Panc1 (cell line): ENCODE measurements at regions not wholly inside any gene's neighbourhood (a gene's known extent, or its start where the extent isn't known, plus 50 kb on each side); places are given as distances from the start of the nearest gene placed in this dataset.

Experiments
- ATAC-seq: fragments of 200-7000 bp; cut with Tn5 transposase; 2 replicates; pipeline ENCODE4 v1.9.1; 2020; ENCODE audit warnings: mild to moderate bottlenecking, moderate library complexity
- BruUV-seq: library from RNA; stranded (reverse); fragments of 400-500 nt; replicated peaks from 2 replicates; lab custom pipeline; 2021; lab: Mats Ljungman, UMichigan
- CTCF ChIA-PET: fragments of 300-600 bp; sonication (Branson Sonifier 250); formaldehyde crosslinking; loops from one replicate; lab custom pipeline; 2022; ENCODE audit warnings: antibody characterized with exemption; lab: Charles Lee
- POLR2A ChIA-PET: fragments of 300-600 bp; sonication (Branson Sonifier 250); formaldehyde crosslinking; loops from one replicate; lab custom pipeline; 2022; ENCODE audit warnings: antibody characterized with exemption; lab: Charles Lee
- DNase-seq: peaks from one replicate; pipeline ENCODE4 v3.0.0-alpha.2; 2010; ENCODE audit warnings: low read depth, low spot score
- H3K27ac ChIP-seq: 2 replicates; pipeline ENCODE4 v1.5.1; 2011; ENCODE audit warnings: mild to moderate bottlenecking, low read length, inconsistent platforms
- H3K27me3 ChIP-seq: fragments of 200-500 bp; sonication (Bioruptor generic); 2 replicates; pipeline ENCODE4 v1.6.0; 2014; ENCODE audit warnings: low read length, inconsistent platforms; ENCODE audit not compliant: control insufficient read depth, insufficient read depth
- H3K36me3 ChIP-seq: fragments of 200-500 bp; sonication (Bioruptor generic); 2 replicates; pipeline ENCODE4 v1.5.1; 2014; ENCODE audit warnings: inconsistent platforms, mild to moderate bottlenecking, low read length, moderate library complexity; ENCODE audit not compliant: control insufficient read depth, insufficient read depth
- H3K4me1 ChIP-seq: 2 replicates; pipeline ENCODE4 v1.5.1; 2011; ENCODE audit warnings: inconsistent platforms, mild to moderate bottlenecking, low read length, moderate library complexity; ENCODE audit not compliant: control insufficient read depth, insufficient read depth
- H3K4me3 ChIP-seq, 2 experiments: 2 replicates each; pipeline ENCODE4 v1.5.1; 2011 to 2012; ENCODE audit warnings: low read depth in 2 of 2, low read length in 2 of 2, mild to moderate bottlenecking in 2 of 2, inconsistent platforms in 1 of 2, moderate library complexity in 1 of 2
- H3K9me3 ChIP-seq: fragments of 200-500 bp; sonication (Bioruptor generic); 2 replicates; pipeline ENCODE4 v1.5.1; 2014; ENCODE audit warnings: low read depth, mild to moderate bottlenecking, inconsistent platforms, low read length, moderate library complexity; ENCODE audit not compliant: control insufficient read depth, insufficient read depth
- POLR2AphosphoS5 ChIP-seq: IDR thresholded peaks from 2 replicates; pipeline ENCODE4 v1.6.1; 2012; ENCODE audit warnings: mild to moderate bottlenecking, low read depth, low read length, moderate library complexity
- SIN3A ChIP-seq: IDR thresholded peaks from 2 replicates; pipeline ENCODE4 v1.6.1; 2012; ENCODE audit warnings: low read depth, mild to moderate bottlenecking, low read length, moderate library complexity, borderline replicate concordance; ENCODE audit not compliant: insufficient read depth
- TCF7L2 ChIP-seq: IDR thresholded peaks from 2 replicates; pipeline ENCODE4 v1.6.1; 2011; ENCODE audit warnings: mild to moderate bottlenecking, low read depth, low read length, inconsistent platforms
- in situ Hi-C: cut with HindIII; loops from 2 replicates; pipeline ENCODE4 v1.10.0; 2016; ENCODE audit warnings: low sequenced_read_pairs, low pct_unique_long_range_greater_than_20kb
- intact Hi-C: fragments of 100-400 bp; cut with micrococcal nuclease; formaldehyde crosslinking; loops from one replicate; pipeline ENCODE4 v1.10.0; 2022; ENCODE audit not compliant: unreplicated experiment
- TF ChIP-seq, protein P1 (sequence below), 2 experiments: IDR thresholded peaks; 2 replicates each; pipeline ENCODE4 v1.6.1; 2011 to 2012; ENCODE audit warnings: low read depth in 2 of 2, control low read depth in 1 of 2, low read length in 1 of 2, mild to moderate bottlenecking in 1 of 2, moderate library complexity in 1 of 2; ENCODE audit not compliant: insufficient read depth in 1 of 2
- TF ChIP-seq, protein P2 (sequence below): fragments of 450-650 bp; IDR thresholded peaks from 2 replicates; pipeline ENCODE4 v1.5.1; 2017; ENCODE audit warnings: mild to moderate bottlenecking

DNA sequence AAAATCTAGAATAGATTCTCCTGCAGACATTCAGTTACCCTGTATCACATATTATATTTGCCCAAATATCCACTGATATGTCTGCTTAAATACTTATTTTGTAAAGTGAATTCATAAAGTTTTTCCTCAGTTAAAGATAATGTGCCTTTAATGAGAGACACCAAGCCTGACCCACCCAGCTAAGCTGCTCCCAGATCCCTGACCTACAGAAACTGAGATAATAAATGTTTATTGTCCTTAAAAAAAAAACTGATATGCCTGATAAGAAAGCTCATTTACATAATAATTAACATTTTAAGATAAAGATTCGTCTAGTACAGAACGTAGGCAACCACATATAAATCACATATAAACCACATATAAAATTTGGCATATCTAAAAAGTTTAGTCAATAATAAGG lies 161.7 kb upstream of the RAP2B start:
- CTCF ChIA-PET = no interaction called here
- in situ Hi-C loops = no loop called here

DNA sequence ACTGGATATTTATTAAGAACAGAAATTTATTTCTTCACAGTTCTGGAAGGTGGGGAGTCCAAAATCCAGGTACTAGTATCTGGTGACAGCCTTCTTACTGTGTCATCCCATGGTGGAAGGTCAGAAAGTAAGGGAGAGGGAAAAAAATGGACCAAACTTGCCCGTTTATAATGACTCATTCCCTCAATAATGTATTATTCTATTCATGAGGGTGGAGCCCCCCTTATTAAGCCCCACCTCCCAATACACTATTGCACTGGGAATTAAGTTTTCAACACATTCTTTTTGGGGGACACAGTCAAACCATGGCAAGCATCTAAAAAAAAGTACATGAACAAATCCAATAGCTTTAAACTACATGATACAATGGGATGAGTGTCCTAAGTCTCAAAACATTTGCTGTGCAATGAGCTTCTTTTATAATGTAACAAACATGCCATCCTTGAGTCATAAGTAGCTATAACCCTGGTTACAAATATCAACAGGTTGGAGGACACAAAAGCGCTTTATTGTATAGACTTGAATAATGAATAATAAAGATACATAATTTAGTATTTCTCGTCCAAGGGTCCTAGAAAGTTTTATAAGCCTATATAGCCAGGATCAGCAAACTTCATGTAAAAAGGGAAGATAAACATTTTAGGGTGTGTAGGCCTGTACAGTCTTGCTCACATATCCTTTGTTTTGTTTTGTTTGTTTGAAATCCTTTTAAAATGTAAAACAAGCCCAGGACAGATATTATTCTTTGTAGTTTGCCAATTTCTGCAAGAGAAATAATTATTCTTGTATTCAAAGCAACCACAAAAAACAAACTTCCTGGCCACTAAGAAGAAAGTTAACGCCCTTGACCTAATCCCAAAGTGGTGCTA lies 160.6 kb upstream of the RAP2B start:
- TF ChIP-seq, protein P1, sequence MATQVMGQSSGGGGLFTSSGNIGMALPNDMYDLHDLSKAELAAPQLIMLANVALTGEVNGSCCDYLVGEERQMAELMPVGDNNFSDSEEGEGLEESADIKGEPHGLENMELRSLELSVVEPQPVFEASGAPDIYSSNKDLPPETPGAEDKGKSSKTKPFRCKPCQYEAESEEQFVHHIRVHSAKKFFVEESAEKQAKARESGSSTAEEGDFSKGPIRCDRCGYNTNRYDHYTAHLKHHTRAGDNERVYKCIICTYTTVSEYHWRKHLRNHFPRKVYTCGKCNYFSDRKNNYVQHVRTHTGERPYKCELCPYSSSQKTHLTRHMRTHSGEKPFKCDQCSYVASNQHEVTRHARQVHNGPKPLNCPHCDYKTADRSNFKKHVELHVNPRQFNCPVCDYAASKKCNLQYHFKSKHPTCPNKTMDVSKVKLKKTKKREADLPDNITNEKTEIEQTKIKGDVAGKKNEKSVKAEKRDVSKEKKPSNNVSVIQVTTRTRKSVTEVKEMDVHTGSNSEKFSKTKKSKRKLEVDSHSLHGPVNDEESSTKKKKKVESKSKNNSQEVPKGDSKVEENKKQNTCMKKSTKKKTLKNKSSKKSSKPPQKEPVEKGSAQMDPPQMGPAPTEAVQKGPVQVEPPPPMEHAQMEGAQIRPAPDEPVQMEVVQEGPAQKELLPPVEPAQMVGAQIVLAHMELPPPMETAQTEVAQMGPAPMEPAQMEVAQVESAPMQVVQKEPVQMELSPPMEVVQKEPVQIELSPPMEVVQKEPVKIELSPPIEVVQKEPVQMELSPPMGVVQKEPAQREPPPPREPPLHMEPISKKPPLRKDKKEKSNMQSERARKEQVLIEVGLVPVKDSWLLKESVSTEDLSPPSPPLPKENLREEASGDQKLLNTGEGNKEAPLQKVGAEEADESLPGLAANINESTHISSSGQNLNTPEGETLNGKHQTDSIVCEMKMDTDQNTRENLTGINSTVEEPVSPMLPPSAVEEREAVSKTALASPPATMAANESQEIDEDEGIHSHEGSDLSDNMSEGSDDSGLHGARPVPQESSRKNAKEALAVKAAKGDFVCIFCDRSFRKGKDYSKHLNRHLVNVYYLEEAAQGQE (IDR thresholded peaks at IDR 0.05; ENCODE audit: insufficient read depth in 1 of 2, low read depth in 2 of 2, low read length in 1 of 2) = no peak
- TF ChIP-seq, protein P2, sequence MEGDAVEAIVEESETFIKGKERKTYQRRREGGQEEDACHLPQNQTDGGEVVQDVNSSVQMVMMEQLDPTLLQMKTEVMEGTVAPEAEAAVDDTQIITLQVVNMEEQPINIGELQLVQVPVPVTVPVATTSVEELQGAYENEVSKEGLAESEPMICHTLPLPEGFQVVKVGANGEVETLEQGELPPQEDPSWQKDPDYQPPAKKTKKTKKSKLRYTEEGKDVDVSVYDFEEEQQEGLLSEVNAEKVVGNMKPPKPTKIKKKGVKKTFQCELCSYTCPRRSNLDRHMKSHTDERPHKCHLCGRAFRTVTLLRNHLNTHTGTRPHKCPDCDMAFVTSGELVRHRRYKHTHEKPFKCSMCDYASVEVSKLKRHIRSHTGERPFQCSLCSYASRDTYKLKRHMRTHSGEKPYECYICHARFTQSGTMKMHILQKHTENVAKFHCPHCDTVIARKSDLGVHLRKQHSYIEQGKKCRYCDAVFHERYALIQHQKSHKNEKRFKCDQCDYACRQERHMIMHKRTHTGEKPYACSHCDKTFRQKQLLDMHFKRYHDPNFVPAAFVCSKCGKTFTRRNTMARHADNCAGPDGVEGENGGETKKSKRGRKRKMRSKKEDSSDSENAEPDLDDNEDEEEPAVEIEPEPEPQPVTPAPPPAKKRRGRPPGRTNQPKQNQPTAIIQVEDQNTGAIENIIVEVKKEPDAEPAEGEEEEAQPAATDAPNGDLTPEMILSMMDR = no peak
- TF ChIP-seq TCF7L2 = no peak
- no peak for TF ChIP-seq SIN3A
- TF ChIP-seq POLR2AphosphoS5 = no peak
- in situ Hi-C loops (no loop called here), intact Hi-C loops (no loop called here)
- CTCF ChIA-PET = interaction anchor here (0.6 kb wide), 1 partner anchor 56 kb away, joined by 3 read pairs; no protein-coding TSS in a partner anchor
- H3K9me3 ChIP-seq = no peaks in the 10 kb centered on the region
- no peak overlapping the region for H3K27ac ChIP-seq
- H3K36me3 ChIP-seq = no peaks in the 10 kb centered on the region
- POLR2A ChIA-PET = interaction anchor here (0.5 kb wide), 2 partner anchors 162 to 1068 kb away, joined by 3 to 6 read pairs; no protein-coding TSS in a partner anchor
- H3K4me3 ChIP-seq = no peak overlapping the region
- BruUV-seq = no TSS peak
- H3K4me1 ChIP-seq = no peaks in the 10 kb centered on the region
- ATAC-seq = no peak
- no peak for DNase-seq
- H3K27me3 ChIP-seq = no peaks in the 10 kb centered on the region

More for the DNA sequence above, 161.7 kb upstream of the RAP2B start:
- TF ChIP-seq, protein P2 = no peak
- TF ChIP-seq, protein P1 (IDR thresholded peaks at IDR 0.05; ENCODE audit: insufficient read depth in 1 of 2, low read depth in 2 of 2, low read length in 1 of 2) = no peak
- TF ChIP-seq SIN3A (no peak), TCF7L2 (no peak), POLR2AphosphoS5 (no peak)
- POLR2A ChIA-PET = no interaction called here
- Histone ChIP-seq H3K27ac (no peak overlapping the region), H3K4me1 (no peaks in the 10 kb centered on the region), H3K9me3 (no peaks in the 10 kb centered on the region), H3K4me3 (no peak overlapping the region), H3K36me3 (no peaks in the 10 kb centered on the region), H3K27me3 (no peaks in the 10 kb centered on the region)
- ATAC-seq (no peak), DNase-seq (no peak)
- BruUV-seq = no TSS peak
- intact Hi-C loops = no loop called here
